Ovary (tissue), 3 donors: ENCODE measurements at regions not wholly inside any gene's neighbourhood (a gene's known extent, or its start where the extent isn't known, plus 50 kb on each side); places are given as distances from the start of the nearest gene placed in this dataset.

Source experiments
- CTCF ChIP-seq, 3 donors: fragments of 450-650 bp in 2 of 3; fragments of 200-600 bp in 1 of 3; IDR thresholded peaks; one replicate each; pipeline versions ENCODE4 v1.5.1 to v1.8.0; 2016 to 2022; ENCODE audit warnings: antibody characterized with exemption in 3 of 3, mild to moderate bottlenecking in 1 of 3
- EP300 ChIP-seq: sonication (generic); formaldehyde crosslinking; IDR thresholded peaks from one replicate; pipeline ENCODE4 v1.6.1; 2017; ENCODE audit warnings: antibody characterized with exemption
- POLR2A ChIP-seq: fragments of 450-650 bp; IDR thresholded peaks from one replicate; pipeline ENCODE4 v1.6.1; 2017; ENCODE audit warnings: antibody characterized with exemption, mild to moderate bottlenecking, moderate library complexity
- donor health status: DM: no; HTN: no; CAD: no.

- TF ChIP-seq POLR2A: no peak
- TF ChIP-seq EP300: no peak
- no peak for TF ChIP-seq CTCF (IDR thresholded peaks at IDR 0.05)
Measured at GRCh38 chr11:122033193-122033592, 82.8 kb downstream of the BLID start.
